Kidney (tissue), 13 donors: ENCODE measurements at regions not wholly inside any gene's neighbourhood (a gene's known extent, or its start where the extent isn't known, plus 50 kb on each side); places are given as distances from the start of the nearest gene placed in this dataset.

ENCODE experiments used
- DNase-seq, 5 donors: peaks; one replicate each; pipeline ENCODE4 v3.0.0-alpha.2; 2013 to 2020
- FAIRE-seq: peaks from 2 replicates; lab custom pipeline; 2012; peaks lifted over from hg19 to GRCh38; lab: Jason Lieb, UNC
- H3K27ac ChIP-seq, 2 donors: one replicate each; pipeline ENCODE4 v1.7.0; 2013; ENCODE audit warnings: low read depth in 2 of 2, low read length in 2 of 2, inconsistent platforms in 1 of 2
- H3K27me3 ChIP-seq: one replicate; pipeline ENCODE4 v1.7.1; 2013; ENCODE audit warnings: low read length, inconsistent platforms; ENCODE audit not compliant: control insufficient read depth, insufficient read depth
- H3K36me3 ChIP-seq, 3 donors: one replicate each; pipeline versions ENCODE4 v1.7.0 to v1.7.1; 2013; ENCODE audit warnings: low read length in 3 of 3, control low read depth in 1 of 3, inconsistent platforms in 1 of 3; ENCODE audit not compliant: insufficient read depth in 3 of 3, control insufficient read depth in 2 of 3
- H3K4me1 ChIP-seq, 3 donors: one replicate each; pipeline versions ENCODE4 v1.7.0 to v1.7.1; 2013; ENCODE audit warnings: low read length in 3 of 3, inconsistent platforms in 1 of 3, low read depth in 1 of 3; ENCODE audit not compliant: control insufficient read depth in 2 of 3, insufficient read depth in 2 of 3
- H3K4me3 ChIP-seq, 3 donors: one replicate each; pipeline versions ENCODE4 v1.7.0 to v1.8.1; 2013; ENCODE audit warnings: low read length in 3 of 3, control low read depth in 1 of 3, inconsistent platforms in 1 of 3
- H3K9ac ChIP-seq, 3 donors: one replicate each; pipeline versions ENCODE4 v1.7.0 to v1.7.1; 2013; ENCODE audit warnings: low read length in 3 of 3, control low read depth in 1 of 3, inconsistent platforms in 1 of 3
- H3K9me3 ChIP-seq, 3 donors: one replicate each; pipeline versions ENCODE4 v1.7.0 to v1.7.1; 2013; ENCODE audit warnings: low read length in 3 of 3, control low read depth in 1 of 3, inconsistent platforms in 1 of 3; ENCODE audit not compliant: control insufficient read depth in 2 of 3, insufficient read depth in 1 of 3
- intact Hi-C: fragments of 100-400 bp; cut with DNase I; formaldehyde crosslinking; loops from one replicate; pipeline ENCODE4 v1.11.1; 2022
- TF ChIP-seq, protein P1 (sequence below): IDR thresholded peaks from 3 replicates; pipeline ENCODE4 v1.5.1; 2012; ENCODE audit warnings: mild to moderate bottlenecking, moderate library complexity, borderline replicate concordance; ENCODE audit not compliant: insufficient read depth; ENCODE audit errors: extremely low read depth
- donor health status: control.
- donor health status: control.
- donor health status: control.
- donor health status: control.
- donor health status: control.
- donor health status: DM: yes; HTN: yes; CAD: no.
- donor health status: Normal renal cell carcinoma (clear cell type).

DNA sequence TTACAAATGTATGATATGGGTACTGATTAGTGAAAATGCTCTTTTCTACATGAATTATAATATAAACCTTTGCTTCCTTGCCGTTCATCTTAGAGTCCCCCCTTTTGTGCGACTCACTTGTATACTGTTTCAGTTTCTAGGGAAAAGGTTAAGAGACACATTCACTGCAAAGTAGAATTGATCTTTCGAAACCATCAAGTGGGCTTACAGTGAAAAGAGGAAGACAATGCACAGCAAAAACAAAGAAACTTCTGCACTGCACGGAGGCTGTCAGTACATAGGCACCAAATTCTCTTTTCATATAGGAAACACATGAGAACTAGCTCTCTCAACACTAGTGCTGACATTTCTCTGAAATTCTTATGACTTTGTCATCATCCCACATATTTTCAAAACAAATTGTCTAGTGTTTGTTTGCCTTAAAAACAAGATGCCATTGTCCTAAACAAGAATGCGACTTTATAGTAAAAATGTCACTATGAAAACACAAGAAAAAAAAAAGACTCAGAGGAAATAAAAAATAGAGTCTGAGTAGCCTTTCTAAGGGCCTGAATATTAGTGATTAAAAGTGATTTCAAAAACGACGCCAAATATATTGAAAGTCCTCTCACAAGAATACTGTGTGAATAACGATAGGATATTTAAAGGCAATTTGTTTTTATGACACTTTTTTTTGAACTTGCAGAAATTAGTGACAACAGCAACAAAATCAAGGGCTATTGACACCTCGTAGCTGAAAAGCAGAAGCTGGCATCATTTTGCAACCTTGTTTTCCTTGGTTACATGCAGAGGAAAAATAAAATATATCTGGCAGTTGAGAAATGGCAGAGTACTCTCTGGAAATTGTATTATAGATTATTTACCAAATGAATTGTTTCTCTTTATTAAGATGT, 827.0 kb downstream of the BCL11A start:
- no peak overlapping the region for H3K4me3 ChIP-seq
- H3K9me3 ChIP-seq, result no peaks in the 10 kb centered on the region
- H3K9ac ChIP-seq, result no peak overlapping the region
- FAIRE-seq (no peak), DNase-seq (no peak)
- no peaks in the 10 kb centered on the region for H3K27me3 ChIP-seq
- no peaks in the 10 kb centered on the region for H3K4me1 ChIP-seq
- H3K27ac ChIP-seq, result no peak overlapping the region
- TF ChIP-seq, protein P1, sequence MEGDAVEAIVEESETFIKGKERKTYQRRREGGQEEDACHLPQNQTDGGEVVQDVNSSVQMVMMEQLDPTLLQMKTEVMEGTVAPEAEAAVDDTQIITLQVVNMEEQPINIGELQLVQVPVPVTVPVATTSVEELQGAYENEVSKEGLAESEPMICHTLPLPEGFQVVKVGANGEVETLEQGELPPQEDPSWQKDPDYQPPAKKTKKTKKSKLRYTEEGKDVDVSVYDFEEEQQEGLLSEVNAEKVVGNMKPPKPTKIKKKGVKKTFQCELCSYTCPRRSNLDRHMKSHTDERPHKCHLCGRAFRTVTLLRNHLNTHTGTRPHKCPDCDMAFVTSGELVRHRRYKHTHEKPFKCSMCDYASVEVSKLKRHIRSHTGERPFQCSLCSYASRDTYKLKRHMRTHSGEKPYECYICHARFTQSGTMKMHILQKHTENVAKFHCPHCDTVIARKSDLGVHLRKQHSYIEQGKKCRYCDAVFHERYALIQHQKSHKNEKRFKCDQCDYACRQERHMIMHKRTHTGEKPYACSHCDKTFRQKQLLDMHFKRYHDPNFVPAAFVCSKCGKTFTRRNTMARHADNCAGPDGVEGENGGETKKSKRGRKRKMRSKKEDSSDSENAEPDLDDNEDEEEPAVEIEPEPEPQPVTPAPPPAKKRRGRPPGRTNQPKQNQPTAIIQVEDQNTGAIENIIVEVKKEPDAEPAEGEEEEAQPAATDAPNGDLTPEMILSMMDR, result no peak
- intact Hi-C loops, result no loop called here
- H3K36me3 ChIP-seq, result no peaks in the 10 kb centered on the region

DNA sequence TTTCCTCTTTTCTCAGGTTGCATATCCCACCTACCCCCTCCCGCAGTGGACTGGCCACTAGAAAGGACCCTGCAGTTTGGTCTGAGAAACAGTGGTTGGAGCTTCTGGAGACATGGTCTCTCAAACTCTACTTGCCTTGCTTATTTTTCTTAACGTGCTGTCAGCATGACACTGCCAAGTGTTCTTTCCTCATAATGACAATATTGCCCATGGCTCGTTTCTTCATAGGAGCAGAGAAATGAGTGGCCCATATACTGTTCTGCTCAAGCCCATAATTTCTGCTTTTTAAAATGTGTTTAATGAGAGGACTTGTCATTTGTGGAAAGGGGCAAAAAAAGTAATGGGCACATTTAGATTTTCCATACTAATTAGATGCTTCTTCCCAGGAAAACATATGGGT, 828.7 kb downstream of the BCL11A start:
- H3K4me3 ChIP-seq, result no peak overlapping the region
- DNase-seq (no peak), FAIRE-seq (no peak)
- H3K9me3 ChIP-seq, result no peaks in the 10 kb centered on the region
- H3K4me1 ChIP-seq, result no peaks in the 10 kb centered on the region
- H3K36me3 ChIP-seq, result no peaks in the 10 kb centered on the region
- intact Hi-C loops, result no loop called here
- TF ChIP-seq, protein P1, result no peak
- H3K27me3 ChIP-seq, result no peaks in the 10 kb centered on the region
- no peak overlapping the region for H3K27ac ChIP-seq
- H3K9ac ChIP-seq, result no peak overlapping the region

DNA sequence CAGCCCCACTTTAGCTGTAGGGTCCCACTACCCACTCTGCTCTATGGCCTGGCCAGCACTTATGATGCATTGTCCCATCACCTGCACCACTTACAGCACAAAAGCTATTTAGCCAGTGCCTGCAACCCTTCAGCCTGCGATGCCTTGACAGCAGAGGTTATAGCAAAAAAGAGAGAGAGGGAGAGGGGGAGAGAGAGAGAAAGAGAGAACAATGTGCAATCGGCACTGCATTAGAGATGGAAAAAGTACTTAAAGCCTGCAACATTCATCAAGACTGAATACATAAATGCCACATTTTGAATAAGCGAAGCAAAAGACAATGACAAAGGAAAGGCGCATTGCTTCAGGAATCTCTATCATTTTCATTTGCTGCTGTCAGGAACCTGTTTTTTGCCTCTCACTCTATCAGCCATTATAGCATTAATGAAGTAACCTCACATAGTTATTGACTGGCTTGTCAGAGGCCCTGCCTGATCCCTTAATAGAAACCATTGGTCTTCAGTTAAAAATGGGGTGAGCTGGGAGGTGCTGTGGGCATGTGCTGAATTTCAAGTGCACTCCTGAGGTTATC, 833.1 kb downstream of the BCL11A start:
- no peaks in the 10 kb centered on the region for H3K27me3 ChIP-seq
- intact Hi-C loops, result no loop called here
- DNase-seq, result no peak
- TF ChIP-seq, protein P1, result no peak
- H3K36me3 ChIP-seq, result no peaks in the 10 kb centered on the region
- H3K27ac ChIP-seq, result no peak overlapping the region
- H3K4me1 ChIP-seq, result no peaks in the 10 kb centered on the region
- no peak overlapping the region for H3K4me3 ChIP-seq
- H3K9me3 ChIP-seq, result no peaks in the 10 kb centered on the region
- no peak for FAIRE-seq
- no peak overlapping the region for H3K9ac ChIP-seq
